Heart left ventricle (tissue), 16 donors: ENCODE measurements at regions not wholly inside any gene's neighbourhood (a gene's known extent, or its start where the extent isn't known, plus 50 kb on each side); places are given as distances from the start of the nearest gene placed in this dataset.
"Not testable (repeated sequence)": the region's sequence is repeated elsewhere in the genome, so short reads cannot be mapped to it uniquely, and the experiment has no call there.

ENCODE experiments used
- ATAC-seq, 4 donors: fragments of 200-7000 bp; cut with Tn5 transposase; one replicate each; pipeline ENCODE4 v1.9.1; 2020 to 2022; ENCODE audit warnings: moderate library complexity in 4 of 4, mild to moderate bottlenecking in 3 of 4, moderate number of reproducible peaks in 1 of 4
- DNase-seq, 5 donors: peaks; one replicate each; pipeline ENCODE4 v3.0.0-alpha.2; 2020
- H3K27ac ChIP-seq, 12 donors: fragments of 200-600 bp; sonication (generic) in 4 of 12; one replicate each; pipeline versions ENCODE4 v1.5.0 to v1.8.0; 2016 to 2022; ENCODE audit warnings: mild to moderate bottlenecking in 2 of 12
- H3K27me3 ChIP-seq, 9 donors: fragments of 200-600 bp; sonication (generic) in 2 of 9; one replicate each; pipeline versions ENCODE4 v1.5.1 to v1.8.0; 2016 to 2022; ENCODE audit warnings: mild to moderate bottlenecking in 3 of 9
- H3K36me3 ChIP-seq, 9 donors: fragments of 200-600 bp; sonication (generic) in 2 of 9; one replicate each; pipeline versions ENCODE4 v1.5.0 to v1.8.0; 2018 to 2022; ENCODE audit warnings: mild to moderate bottlenecking in 2 of 9
- H3K4me1 ChIP-seq, 12 donors: fragments of 200-600 bp; sonication (generic) in 4 of 12; one replicate each; pipeline versions ENCODE4 v1.5.0 to v1.8.0; 2016 to 2022; ENCODE audit warnings: mild to moderate bottlenecking in 3 of 12
- H3K4me3 ChIP-seq, 12 donors: fragments of 200-600 bp; sonication (generic) in 4 of 12; one replicate each; pipeline versions ENCODE4 v1.5.0 to v1.8.0; 2017 to 2022; ENCODE audit warnings: mild to moderate bottlenecking in 9 of 12, moderate library complexity in 4 of 12
- H3K9me3 ChIP-seq, 12 donors: fragments of 200-600 bp; sonication (generic) in 4 of 12; one replicate each; pipeline versions ENCODE4 v1.5.0 to v1.8.0; 2016 to 2022; ENCODE audit warnings: mild to moderate bottlenecking in 1 of 12
- CTCF ChIP-seq, 12 donors: fragments of 200-600 bp; sonication (generic) in 4 of 12; IDR thresholded peaks; one replicate each; pipeline versions ENCODE4 v1.5.0 to v1.8.0; 2018 to 2022; ENCODE audit warnings: antibody characterized with exemption in 12 of 12, mild to moderate bottlenecking in 5 of 12
- POLR2A ChIP-seq, 2 donors: fragments of 450-650 bp; IDR thresholded peaks; one replicate each; pipeline ENCODE4 v1.6.1; 2017; ENCODE audit warnings: antibody characterized with exemption in 2 of 2, mild to moderate bottlenecking in 2 of 2, moderate library complexity in 2 of 2
- WGBS, 4 donors: extraction: QIAGEN DNeasy Blood & Tissue Kit in 2 of 4; methylation state at CpG; one replicate each; pipeline versions ENCODE4 v1.1.5 to v1.1.7; 2013 to 2018; 5-methylcytosine and 5-hydroxymethylcytosine counted together
- intact Hi-C, 10 donors: fragments of 100-400 bp; cut with DNase I; formaldehyde crosslinking; loops; one replicate each; pipeline versions ENCODE4 v1.11.1 to v1.14.2; 2022
- donor health status: ischemic (EF 13 %, LVEDD 7.1; RV severe dilation, severe dysfunction).
- donor health status: healthy with polysubstance abuse.
- donor health status: DM: no; HTN: yes; CAD: no.
- donor health status: DM: no; HTN: no; CAD: no.
- donor health status: ischemic (EF 25% LVEDD 6.9; RV normal size, moderate dysfunction).
- donor health status: ischemic (EF 25% LVEDD 5.7; RV mildly dilated, moderate dysfunction).
- donor health status: healthy.
- donor health status: DM: yes; HTN: yes; CAD: no.
- donor health status: ischemic (EF 35%, LVEDD 5.7; RV mildly dilated, moderate dysfunction).
- donor health status: nonischemic (EF 11% LVEDD 7.7; RV severe dilation, severe dysfunction).
- donor health status: DM: yes; HTN: yes; CAD: no.
- donor health status: PGD.
- donor health status: ischemic (EF 29% LVEDD 5.4; RV normal size, mild dysfunction).
- donor health status: nonischemic (EF 23%, LVEDD 6.1; RV moderate dilation, normal function).

- Histone ChIP-seq H3K4me1 (no peaks in the 10 kb centered on the region), H3K4me3 (no peak overlapping the region), H3K27ac (no peak overlapping the region), H3K27me3 (no peaks in the 10 kb centered on the region), H3K36me3 (no peaks in the 10 kb centered on the region), H3K9me3 (no peaks in the 10 kb centered on the region)
- intact Hi-C loops = no loop called here
- 16 to 91% (median 72%) methylated on average over 1 of the region's 1 CpG for WGBS, 4 donors
- TF ChIP-seq CTCF (IDR thresholded peaks at IDR 0.05) = no peak
- TF ChIP-seq POLR2A (IDR thresholded peaks at IDR 0.05) = no peak
- no peak for DNase-seq
- no peak for ATAC-seq
Measured at GRCh38 chr5:37950436-37950835, 110.6 kb upstream of the GDNF start.

- ATAC-seq = no peak
- WGBS, 4 donors = 73 to 83% (median 74%) methylated on average over 1 of the region's 1 CpG
- H3K36me3 ChIP-seq = no peaks in the 10 kb centered on the region
Measured at GRCh38 chr5:37945446-37945845, 105.6 kb upstream of the GDNF start.

GRCh38 chr5:37943136-37943535 lies 103.3 kb upstream of the GDNF start:
- H3K4me1 ChIP-seq, H3K36me3 ChIP-seq, H3K27me3 ChIP-seq, H3K9me3 ChIP-seq, H3K4me3 ChIP-seq, DNase-seq, ATAC-seq, intact Hi-C loops, H3K27ac ChIP-seq: not testable (repeated sequence)
- 87 to 96% (median 92%) methylated on average over 2 of the region's 2 CpGs for WGBS, 4 donors

More at GRCh38 chr5:37945446-37945845, 105.6 kb upstream of the GDNF start:
- H3K4me1 ChIP-seq = no peaks in the 10 kb centered on the region
- TF ChIP-seq POLR2A (IDR thresholded peaks at IDR 0.05) = no peak
- TF ChIP-seq CTCF (IDR thresholded peaks at IDR 0.05) = no peak
- intact Hi-C loops = no loop called here
- no peak overlapping the region for H3K27ac ChIP-seq
- no peaks in the 10 kb centered on the region for H3K9me3 ChIP-seq
- H3K27me3 ChIP-seq = no peaks in the 10 kb centered on the region
- no peak for DNase-seq
- H3K4me3 ChIP-seq = no peak overlapping the region

- no peak overlapping the region for H3K27ac ChIP-seq
- no peak overlapping the region for H3K4me3 ChIP-seq
- H3K9me3 ChIP-seq = peaks cover 0 to 9% (median 0%) of the 10 kb centered on the region in 12 donors
- TF ChIP-seq POLR2A (IDR thresholded peaks at IDR 0.05) = no peak
- no peak for TF ChIP-seq CTCF (IDR thresholded peaks at IDR 0.05)
- no peaks in the 10 kb centered on the region for H3K27me3 ChIP-seq
- ATAC-seq (no peak), DNase-seq (no peak)
- no peaks in the 10 kb centered on the region for H3K4me1 ChIP-seq
- intact Hi-C loops = no loop called here
- WGBS, 4 donors = 64 to 70% (median 68%) methylated on average over 4 of the region's 4 CpGs
- no peaks in the 10 kb centered on the region for H3K36me3 ChIP-seq
Measured at GRCh38 chr5:37940931-37941623, 101.2 kb upstream of the GDNF start.

GRCh38 chr5:37938861-37939260 lies 99.0 kb upstream of the GDNF start:
- Histone ChIP-seq H3K36me3 (no peaks in the 10 kb centered on the region), H3K4me1 (no peaks in the 10 kb centered on the region), H3K27me3 (no peaks in the 10 kb centered on the region), H3K9me3 (peaks cover 0 to 9% (median 0%) of the 10 kb centered on the region in 12 donors), H3K4me3 (no peak overlapping the region), H3K27ac (no peak overlapping the region)
- no peak for DNase-seq
- no peak for TF ChIP-seq POLR2A (IDR thresholded peaks at IDR 0.05)
- ATAC-seq = no peak
- WGBS, 4 donors = 94 to 100% (median 96%) methylated on average over 2 of the region's 2 CpGs
- intact Hi-C loops = no loop called here
